SKM-1 treated with dmso at 0.1 percent for 144 hours (cell line): ENCODE measurements at regions not wholly inside any gene's neighbourhood (a gene's known extent, or its start where the extent isn't known, plus 50 kb on each side); places are given as distances from the start of the nearest gene placed in this dataset.
A peak's percentile ranks its signal among the peaks of the same experiment; 100 is the strongest.
"Not testable (repeated sequence)": the region's sequence is repeated elsewhere in the genome, so short reads cannot be mapped to it uniquely, and the experiment has no call there.

ENCODE experiments used
- DNase-seq: peaks from one replicate; lab custom pipeline; 2025; ENCODE audit not compliant: unreplicated experiment; lab: John Stamatoyannopoulos, UW

GRCh38 chrX:45840411-45840950, 639.8 kb upstream of the DIPK2B start:
- no peak for DNase-seq

- no peak for DNase-seq
These were observed 629.7 kb upstream of the DIPK2B start for GRCh38 chrX:45830343-45830742.

GRCh38 chrX:45824471-45824870, 623.8 kb upstream of the DIPK2B start:
- no peak for DNase-seq

GRCh38 chrX:45823536-45823935, 622.9 kb upstream of the DIPK2B start:
- DNase-seq: no peak

GRCh38 chrX:45822124-45822523, 621.4 kb upstream of the DIPK2B start:
- no peak for DNase-seq

GRCh38 chrX:45818913-45819312, 618.2 kb upstream of the DIPK2B start:
- no peak for DNase-seq

- DNase-seq: no peak
These were observed 614.8 kb upstream of the DIPK2B start for GRCh38 chrX:45815441-45815840.

GRCh38 chrX:45811326-45811725, 610.6 kb upstream of the DIPK2B start:
- DNase-seq: no peak

- DNase-seq: no peak
These were observed 607.1 kb upstream of the DIPK2B start for GRCh38 chrX:45807572-45808425.

- DNase-seq: no peak
These were observed 605.9 kb upstream of the DIPK2B start for GRCh38 chrX:45806410-45807121.

- no peak for DNase-seq
These were observed 603.6 kb upstream of the DIPK2B start for GRCh38 chrX:45804276-45804675.

- DNase-seq: peak; percentile 52
These were observed 602.8 kb upstream of the DIPK2B start for GRCh38 chrX:45803383-45803921.

- DNase-seq: peak; percentile 23
These were observed 600.9 kb upstream of the DIPK2B start for GRCh38 chrX:45801554-45801953.

GRCh38 chrX:45800746-45801453, 600.2 kb upstream of the DIPK2B start:
- DNase-seq: not testable (repeated sequence)

- DNase-seq: no peak
These were observed 598.9 kb upstream of the DIPK2B start for GRCh38 chrX:45799576-45799975.

- DNase-seq: no peak
These were observed 594.9 kb upstream of the DIPK2B start for GRCh38 chrX:45795546-45795945.

- no peak for DNase-seq
These were observed 594.3 kb upstream of the DIPK2B start for GRCh38 chrX:45794995-45795337.

- DNase-seq: no peak
These were observed 593.8 kb upstream of the DIPK2B start for GRCh38 chrX:45794323-45794994.

GRCh38 chrX:45788941-45789348, 588.3 kb upstream of the DIPK2B start:
- no peak for DNase-seq

- no peak for DNase-seq
These were observed 587.6 kb upstream of the DIPK2B start for GRCh38 chrX:45788315-45788714.

- DNase-seq: no peak
These were observed 583.9 kb upstream of the DIPK2B start for GRCh38 chrX:45784590-45784989.
